H9 (cell line): ENCODE measurements at regions not wholly inside any gene's neighbourhood (a gene's known extent, or its start where the extent isn't known, plus 50 kb on each side); places are given as distances from the start of the nearest gene placed in this dataset.

Source experiments
- DNase-seq: peaks from one replicate; pipeline ENCODE4 v3.0.0-alpha.2; 2017
- H2AFZ ChIP-seq: one replicate; pipeline ENCODE4 v1.6.1; 2013; ENCODE audit warnings: mild to moderate bottlenecking, low read length, control low read depth, moderate library complexity
- H2AK5ac ChIP-seq: 2 replicates; pipeline ENCODE4 v1.6.1; 2013; ENCODE audit warnings: low read length, control low read depth, mixed read lengths; ENCODE audit not compliant: insufficient read length
- H2BK120ac ChIP-seq: one replicate; pipeline ENCODE4 v1.6.1; 2013; ENCODE audit warnings: low read depth, mild to moderate bottlenecking, low read length, control low read depth, inconsistent platforms; ENCODE audit not compliant: poor library complexity, severe bottlenecking
- H2BK12ac ChIP-seq: 2 replicates; pipeline ENCODE4 v1.6.1; 2013; ENCODE audit warnings: low read length, control low read depth, mixed read lengths, low read depth; ENCODE audit not compliant: insufficient read length
- H2BK15ac ChIP-seq: 2 replicates; pipeline ENCODE4 v1.6.1; 2013; ENCODE audit warnings: low read depth, low read length, control low read depth
- H2BK20ac ChIP-seq: one replicate; pipeline ENCODE4 v1.6.1; 2013; ENCODE audit warnings: low read depth, mild to moderate bottlenecking, low read length, control low read depth, inconsistent platforms; ENCODE audit not compliant: poor library complexity, severe bottlenecking
- H2BK5ac ChIP-seq: 2 replicates; pipeline ENCODE4 v1.6.1; 2013; ENCODE audit warnings: low read length, control low read depth, mixed read lengths; ENCODE audit not compliant: insufficient read length
- H3K14ac ChIP-seq: 2 replicates; pipeline ENCODE4 v1.6.1; 2013; ENCODE audit warnings: low read length, control low read depth; ENCODE audit not compliant: insufficient read depth
- H3K18ac ChIP-seq: 2 replicates; pipeline ENCODE4 v1.6.1; 2013; ENCODE audit warnings: low read depth, mild to moderate bottlenecking, mixed read lengths, low read length, control low read depth; ENCODE audit not compliant: insufficient read length
- H3K23ac ChIP-seq: 2 replicates; pipeline ENCODE4 v1.6.1; 2013; ENCODE audit warnings: low read length, control low read depth, mixed read lengths, low read depth; ENCODE audit not compliant: insufficient read length
- H3K23me2 ChIP-seq: 2 replicates; pipeline ENCODE4 v1.6.1; 2013; ENCODE audit warnings: low read depth, mild to moderate bottlenecking, mixed read lengths, low read length, control low read depth; ENCODE audit not compliant: insufficient read length, poor library complexity, severe bottlenecking
- H3K27ac ChIP-seq: 2 replicates; pipeline ENCODE4 v1.5.1; 2013; ENCODE audit warnings: low read length, control low read depth, mixed read lengths, low read depth; ENCODE audit not compliant: insufficient read length
- H3K27me3 ChIP-seq: 2 replicates; pipeline ENCODE4 v1.6.1; 2013; ENCODE audit warnings: low read length, control low read depth, inconsistent platforms; ENCODE audit not compliant: insufficient read depth
- H3K4ac ChIP-seq: 2 replicates; pipeline ENCODE4 v1.6.1; 2013; ENCODE audit warnings: low read depth, mild to moderate bottlenecking, control low read depth, inconsistent platforms, low read length, moderate library complexity
- H3K4me1 ChIP-seq: 2 replicates; pipeline ENCODE4 v1.6.1; 2013; ENCODE audit warnings: low read length, control low read depth, inconsistent platforms; ENCODE audit not compliant: insufficient read depth
- H3K4me2 ChIP-seq: 2 replicates; pipeline ENCODE4 v1.6.1; 2013; ENCODE audit warnings: low read length, control low read depth, mixed read lengths; ENCODE audit not compliant: insufficient read length, insufficient read depth
- H3K56ac ChIP-seq: 2 replicates; pipeline ENCODE4 v1.6.1; 2013; ENCODE audit warnings: low read depth, mild to moderate bottlenecking, mixed read lengths, low read length, control low read depth; ENCODE audit not compliant: insufficient read length
- H3K79me1 ChIP-seq: 2 replicates; pipeline ENCODE4 v1.6.1; 2013; ENCODE audit warnings: low read depth, mild to moderate bottlenecking, moderate library complexity, low read length, control low read depth, inconsistent platforms; ENCODE audit not compliant: insufficient read depth, poor library complexity, severe bottlenecking
- H3K79me2 ChIP-seq: 2 replicates; pipeline ENCODE4 v1.6.1; 2013; ENCODE audit warnings: low read length, control low read depth, inconsistent platforms; ENCODE audit not compliant: insufficient read depth
- H3K9ac ChIP-seq: 2 replicates; pipeline ENCODE4 v1.6.1; 2013; ENCODE audit warnings: low read length, control low read depth, mixed read lengths; ENCODE audit not compliant: insufficient read length; ENCODE audit errors: extremely low read depth
- H3K9me3 ChIP-seq: one replicate; pipeline ENCODE4 v1.6.1; 2013; ENCODE audit warnings: low read depth, low read length, inconsistent platforms; ENCODE audit not compliant: control insufficient read depth
- H3T11ph ChIP-seq: one replicate; pipeline ENCODE4 v1.6.1; 2013; ENCODE audit warnings: mild to moderate bottlenecking, low read length, control low read depth, inconsistent platforms
- H4K20me1 ChIP-seq: one replicate; pipeline ENCODE4 v1.6.1; 2013; ENCODE audit not compliant: control insufficient read depth, insufficient read length, insufficient read depth
- H4K5ac ChIP-seq: 2 replicates; pipeline ENCODE4 v1.6.1; 2013; ENCODE audit warnings: low read depth, mild to moderate bottlenecking, mixed read lengths, low read length, control low read depth; ENCODE audit not compliant: insufficient read length
- H4K8ac ChIP-seq: replicated peaks from 2 replicates; pipeline ENCODE4 v1.6.1; 2013; ENCODE audit warnings: low read length, control low read depth, mixed read lengths, low read depth; ENCODE audit not compliant: insufficient read length
- H4K91ac ChIP-seq: 2 replicates; pipeline ENCODE4 v1.6.1; 2013; ENCODE audit warnings: low read depth, mild to moderate bottlenecking, moderate library complexity, mixed read lengths, low read length, control low read depth; ENCODE audit not compliant: insufficient read length
- H3K27ac Mint-ChIP-seq, 3 experiments: 2 replicates in 2 of 3; 3 replicates in 1 of 3; pipeline ENCODE4 v1.8.0; 2020 to 2021; ENCODE audit warnings: mixed read lengths in 3 of 3, mild to moderate bottlenecking in 1 of 3, moderate library complexity in 1 of 3
- H3K27me3 Mint-ChIP-seq: 2 replicates; pipeline ENCODE4 v1.8.0; 2021; ENCODE audit warnings: low read depth, mild to moderate bottlenecking, moderate library complexity, mixed read lengths
- H3K36me3 Mint-ChIP-seq, 3 experiments: 2 replicates in 2 of 3; 3 replicates in 1 of 3; pipeline ENCODE4 v1.8.0; 2020 to 2021; ENCODE audit warnings: low read depth in 3 of 3, mixed read lengths in 3 of 3; ENCODE audit not compliant: insufficient read depth in 1 of 3
- H3K4me1 Mint-ChIP-seq, 2 experiments: 2 replicates each; pipeline ENCODE4 v1.8.0; 2020; ENCODE audit warnings: mixed read lengths in 2 of 2
- H3K4me3 Mint-ChIP-seq, 2 experiments: 2 replicates in 1 of 2; 3 replicates in 1 of 2; pipeline ENCODE4 v1.8.0; 2020 to 2021; ENCODE audit warnings: mild to moderate bottlenecking in 2 of 2, mixed read lengths in 2 of 2, moderate library complexity in 1 of 2
- H3K9me3 Mint-ChIP-seq, 2 experiments: 2 replicates in 1 of 2; 3 replicates in 1 of 2; pipeline ENCODE4 v1.8.0; 2020; ENCODE audit warnings: mild to moderate bottlenecking in 2 of 2, mixed read lengths in 2 of 2, moderate library complexity in 1 of 2
- WGBS: extraction: QIAGEN DNeasy Blood & Tissue Kit; methylation state at CpG from one replicate; pipeline ENCODE4 v1.1.7; 2013; ENCODE audit warnings: missing lambda C conversion rate, low lambda C conversion rate, mixed read lengths; ENCODE audit not compliant: insufficient read length; ENCODE audit errors: extremely low coverage; 5-methylcytosine and 5-hydroxymethylcytosine counted together
- TF ChIP-seq, protein P1 (sequence below): fragments of 200-600 bp; sonication (generic); conservative IDR thresholded peaks from 3 replicates; pipeline ENCODE4 v1.8.0; 2021; ENCODE audit warnings: antibody characterized with exemption, mild to moderate bottlenecking

- Histone ChIP-seq H3K27ac (no peak overlapping the region), H3K18ac (no peak overlapping the region), H3K79me1 (no peaks in the 10 kb centered on the region), H3K23me2 (no peaks in the 10 kb centered on the region), H3K4ac (no peak overlapping the region), H3K56ac (no peak overlapping the region), H2BK5ac (no peak overlapping the region), H3K4me1 (no peaks in the 10 kb centered on the region), H2BK12ac (no peak overlapping the region), H4K5ac (no peak overlapping the region), H3K9ac (no peak overlapping the region), H4K91ac (no peak overlapping the region), H3K23ac (no peak overlapping the region), H2AK5ac (no peak overlapping the region), H3K14ac (no peak overlapping the region), H2BK20ac (no peak overlapping the region), H2BK15ac (no peak overlapping the region), H4K20me1 (no peaks in the 10 kb centered on the region), H3K9me3 (no peaks in the 10 kb centered on the region), H2AFZ (no peak overlapping the region), H3K27me3 (no peaks in the 10 kb centered on the region; the same call in 1 of the 2 replicates), H3T11ph (no peak overlapping the region), H4K8ac (no peak overlapping the region), H3K79me2 (no peaks in the 10 kb centered on the region), H3K4me2 (no peak overlapping the region), H2BK120ac (no peak overlapping the region)
- no peaks in the 10 kb centered on the region for H3K9me3 Mint-ChIP-seq
- H3K4me1 Mint-ChIP-seq: 0 out of 4 replicates have a peak, but pooled peaks cover 0 to 2% of the 10 kb centered on the region in 2 experiments
- H3K4me3 Mint-ChIP-seq: no peak overlapping the region
- H3K36me3 Mint-ChIP-seq: no peaks in the 10 kb centered on the region
- no CpG with 5 or more reads among the region's 4 CpGs for WGBS
- H3K27ac Mint-ChIP-seq: no peak overlapping the region
- no peaks in the 10 kb centered on the region for H3K27me3 Mint-ChIP-seq
- TF ChIP-seq, protein P1, sequence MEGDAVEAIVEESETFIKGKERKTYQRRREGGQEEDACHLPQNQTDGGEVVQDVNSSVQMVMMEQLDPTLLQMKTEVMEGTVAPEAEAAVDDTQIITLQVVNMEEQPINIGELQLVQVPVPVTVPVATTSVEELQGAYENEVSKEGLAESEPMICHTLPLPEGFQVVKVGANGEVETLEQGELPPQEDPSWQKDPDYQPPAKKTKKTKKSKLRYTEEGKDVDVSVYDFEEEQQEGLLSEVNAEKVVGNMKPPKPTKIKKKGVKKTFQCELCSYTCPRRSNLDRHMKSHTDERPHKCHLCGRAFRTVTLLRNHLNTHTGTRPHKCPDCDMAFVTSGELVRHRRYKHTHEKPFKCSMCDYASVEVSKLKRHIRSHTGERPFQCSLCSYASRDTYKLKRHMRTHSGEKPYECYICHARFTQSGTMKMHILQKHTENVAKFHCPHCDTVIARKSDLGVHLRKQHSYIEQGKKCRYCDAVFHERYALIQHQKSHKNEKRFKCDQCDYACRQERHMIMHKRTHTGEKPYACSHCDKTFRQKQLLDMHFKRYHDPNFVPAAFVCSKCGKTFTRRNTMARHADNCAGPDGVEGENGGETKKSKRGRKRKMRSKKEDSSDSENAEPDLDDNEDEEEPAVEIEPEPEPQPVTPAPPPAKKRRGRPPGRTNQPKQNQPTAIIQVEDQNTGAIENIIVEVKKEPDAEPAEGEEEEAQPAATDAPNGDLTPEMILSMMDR: peak; percentile 55; the same call in 2 of the 3 replicates
- peak; percentile 59 for DNase-seq
These were observed 661.8 kb upstream of the RIOK2 start for GRCh38 chr5:97844797-97845196.
